ENCODE measurements at regions not wholly inside any gene's neighbourhood (a gene's known extent, or its start where the extent isn't known, plus 50 kb on each side); places are given as distances from the start of the nearest gene placed in this dataset.

GRCh38 chr3:6242104-6242503, 618.8 kb upstream of the GRM7 start (continued):
- TF ChIP-seq TCFL5 (CRISPR knock-in tag; conservative IDR thresholded peaks at IDR 0.05) (no peak), ZEB2 (IDR thresholded peaks at IDR 0.05) (no peak), PCBP2 (IDR thresholded peaks at IDR 0.05; ENCODE audit: low read depth, low read length, poor library complexity, severe bottlenecking) (no peak), HNRNPLL (IDR thresholded peaks at IDR 0.05; ENCODE audit: low read depth, low read length, poor library complexity, severe bottlenecking) (no peak), CREBBP (IDR thresholded peaks at IDR 0.05; ENCODE audit: low read depth, low read length) (no peak)

GRCh38 chr3:6248528-6248927, 612.4 kb upstream of the GRM7 start:
- Histone ChIP-seq H3K9ac (ENCODE audit: insufficient read depth in 1 of 2, low read depth in 2 of 2, low read length in 2 of 2) (no peak overlapping the region), H3K4me2 (ENCODE audit: insufficient read depth, low read length) (no peak overlapping the region), H3K4me3 (no peak overlapping the region), H3K27me3 (ENCODE audit: control insufficient read depth in 2 of 2, insufficient read depth in 2 of 2, low read length in 2 of 2) (no peaks in the 10 kb centered on the region), H3K4me1 (replicated peaks in 1 of 2; ENCODE audit: control insufficient read depth in 2 of 2, insufficient read depth in 2 of 2, low read length in 2 of 2) (no peaks in the 10 kb centered on the region), H3K9me3 (replicated peaks; ENCODE audit: control insufficient read depth, insufficient read depth, low read depth, low read length) (no peaks in the 10 kb centered on the region), H3K27ac (ENCODE audit: extremely low read depth, low read depth, low read length) (no peak overlapping the region), H4K20me1 (replicated peaks; ENCODE audit: control insufficient read depth, insufficient read depth, low read length) (no peaks in the 10 kb centered on the region), H3K79me2 (ENCODE audit: control insufficient read depth, insufficient read depth, low read length) (no peaks in the 10 kb centered on the region), H2AFZ (ENCODE audit: low read depth, low read length) (no peak overlapping the region), H3K9me1 (ENCODE audit: control insufficient read depth, insufficient read depth, low read length) (no peaks in the 10 kb centered on the region), H3K36me3 (ENCODE audit: control insufficient read depth, insufficient read depth, low read length) (no peaks in the 10 kb centered on the region)
- CTCF ChIA-PET (ENCODE audit: low intra/inter-chr PET ratio): no interaction called here
- intact Hi-C loops (cut with micrococcal nuclease) (no loop called here), in situ Hi-C loops (cut with MboI) (no loop called here)
- ATAC-seq (no peak), DNase-seq (ENCODE audit: extremely low read depth in 1 of 4, low spot score in 3 of 4) (no peak), FAIRE-seq (no peak)
- 8% methylated on average over 2 of the region's 2 CpGs for WGBS (ENCODE audit: insufficient coverage, low coverage, missing lambda C conversion rate)
- POLR2A ChIA-PET: no interaction called here
- BruUV-seq (replicated peaks): no TSS peak
- TF ChIP-seq ZNF311 (CRISPR knock-in tag; IDR thresholded peaks at IDR 0.05) (no peak), ZNF699 (CRISPR knock-in tag; IDR thresholded peaks at IDR 0.05; ENCODE audit: insufficient replicate concordance) (no peak), ZFP36 (IDR thresholded peaks at IDR 0.05; ENCODE audit: low read depth, low read length, partially characterized antibody) (no peak), MITF (IDR thresholded peaks at IDR 0.05) (no peak), ZBTB40 (IDR thresholded peaks at IDR 0.05) (no peak), ZBTB40 (CRISPR knock-in tag; IDR thresholded peaks at IDR 0.05) (no peak), ZNF696 (CRISPR knock-in tag; conservative IDR thresholded peaks at IDR 0.05) (no peak), CTBP1 (IDR thresholded peaks at IDR 0.05; ENCODE audit: borderline replicate concordance) (no peak), CBFA2T2 (conservative IDR thresholded peaks at IDR 0.05) (no peak)
